Glomerular visceral epithelial cell (primary cell): ENCODE measurements at regions not wholly inside any gene's neighbourhood (a gene's known extent, or its start where the extent isn't known, plus 50 kb on each side); places are given as distances from the start of the nearest gene placed in this dataset.

Experiments used
- DNase-seq: peaks from one replicate; pipeline ENCODE4 v3.0.0-alpha.2; 2016; ENCODE audit errors: extremely low spot score

GRCh38 chr16:65510850-65511249, 389.0 kb upstream of the CDH11 start:
- DNase-seq, result peak; percentile 84

- no peak for DNase-seq
Measured at GRCh38 chr16:65510241-65510640, 388.4 kb upstream of the CDH11 start.

- DNase-seq, result peak; percentile 22
Measured at GRCh38 chr16:65509172-65509571, 387.3 kb upstream of the CDH11 start.

- DNase-seq, result no peak
Measured at GRCh38 chr16:65500919-65501318, 379.1 kb upstream of the CDH11 start.

GRCh38 chr16:65500007-65500406, 378.1 kb upstream of the CDH11 start:
- no peak for DNase-seq

GRCh38 chr16:65499566-65499965, 377.7 kb upstream of the CDH11 start:
- DNase-seq, result no peak

- no peak for DNase-seq
Measured at GRCh38 chr16:65497571-65497970, 375.7 kb upstream of the CDH11 start.

- DNase-seq, result no peak
Measured at GRCh38 chr16:65495106-65495505, 373.2 kb upstream of the CDH11 start.

GRCh38 chr16:65494609-65495008, 372.7 kb upstream of the CDH11 start:
- no peak for DNase-seq

- DNase-seq, result no peak
Measured at GRCh38 chr16:65494080-65494479, 372.2 kb upstream of the CDH11 start.

GRCh38 chr16:65490286-65490685, 368.4 kb upstream of the CDH11 start:
- no peak for DNase-seq

- DNase-seq, result peak; percentile 9
Measured at GRCh38 chr16:65489531-65490023, 367.7 kb upstream of the CDH11 start.

- no peak for DNase-seq
Measured at GRCh38 chr16:65487231-65487630, 365.4 kb upstream of the CDH11 start.

GRCh38 chr16:65481956-65482355, 360.1 kb upstream of the CDH11 start:
- no peak for DNase-seq

GRCh38 chr16:65480281-65481091, 358.6 kb upstream of the CDH11 start:
- DNase-seq, result no peak

- no peak for DNase-seq
Measured at GRCh38 chr16:65476448-65476955, 354.6 kb upstream of the CDH11 start.

GRCh38 chr16:65473699-65474098, 351.8 kb upstream of the CDH11 start:
- no peak for DNase-seq

- DNase-seq, result no peak
Measured at GRCh38 chr16:65469116-65469515, 347.3 kb upstream of the CDH11 start.

GRCh38 chr16:65468133-65468532, 346.3 kb upstream of the CDH11 start:
- no peak for DNase-seq

GRCh38 chr16:65463652-65464260, 341.9 kb upstream of the CDH11 start:
- no peak for DNase-seq

- DNase-seq, result no peak
Measured at GRCh38 chr16:65457084-65457483, 335.2 kb upstream of the CDH11 start.

- DNase-seq, result no peak
Measured at GRCh38 chr16:65455761-65456160, 333.9 kb upstream of the CDH11 start.

- DNase-seq, result no peak
Measured at GRCh38 chr16:65453646-65454045, 331.8 kb upstream of the CDH11 start.
